ENCODE measurements at regions not wholly inside any gene's neighbourhood (a gene's known extent, or its start where the extent isn't known, plus 50 kb on each side); places are given as distances from the start of the nearest gene placed in this dataset.
"Not testable (repeated sequence)": the region's sequence is repeated elsewhere in the genome, so short reads cannot be mapped to it uniquely, and the experiment has no call there.

DNA sequence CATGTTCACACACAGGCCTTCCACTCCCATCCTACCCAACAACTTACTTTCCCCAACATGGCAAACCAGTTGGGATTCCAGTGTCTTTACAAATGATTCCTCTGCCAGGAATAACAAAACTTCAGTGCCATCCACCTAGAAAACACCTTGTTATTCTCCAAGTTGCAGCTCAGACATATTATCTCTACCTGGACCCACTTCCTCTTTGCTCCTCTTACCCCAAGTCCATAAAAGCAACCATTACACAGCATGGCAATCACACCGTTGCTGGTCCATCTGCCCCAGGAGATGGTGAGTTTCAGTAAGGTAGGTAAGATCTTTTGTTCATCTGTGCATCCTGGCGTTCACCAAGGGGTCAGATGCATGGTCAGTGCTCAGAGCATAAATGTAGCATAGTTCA, 66.0 kb upstream of the CSF1 start:
- no peaks in the 10 kb centered on the region for H3K4me1 ChIP-seq
- no peaks in the 10 kb centered on the region for H3K36me3 ChIP-seq
- TF ChIP-seq POLR2A (IDR thresholded peaks at IDR 0.05) = no peak
- TF ChIP-seq, protein P1, sequence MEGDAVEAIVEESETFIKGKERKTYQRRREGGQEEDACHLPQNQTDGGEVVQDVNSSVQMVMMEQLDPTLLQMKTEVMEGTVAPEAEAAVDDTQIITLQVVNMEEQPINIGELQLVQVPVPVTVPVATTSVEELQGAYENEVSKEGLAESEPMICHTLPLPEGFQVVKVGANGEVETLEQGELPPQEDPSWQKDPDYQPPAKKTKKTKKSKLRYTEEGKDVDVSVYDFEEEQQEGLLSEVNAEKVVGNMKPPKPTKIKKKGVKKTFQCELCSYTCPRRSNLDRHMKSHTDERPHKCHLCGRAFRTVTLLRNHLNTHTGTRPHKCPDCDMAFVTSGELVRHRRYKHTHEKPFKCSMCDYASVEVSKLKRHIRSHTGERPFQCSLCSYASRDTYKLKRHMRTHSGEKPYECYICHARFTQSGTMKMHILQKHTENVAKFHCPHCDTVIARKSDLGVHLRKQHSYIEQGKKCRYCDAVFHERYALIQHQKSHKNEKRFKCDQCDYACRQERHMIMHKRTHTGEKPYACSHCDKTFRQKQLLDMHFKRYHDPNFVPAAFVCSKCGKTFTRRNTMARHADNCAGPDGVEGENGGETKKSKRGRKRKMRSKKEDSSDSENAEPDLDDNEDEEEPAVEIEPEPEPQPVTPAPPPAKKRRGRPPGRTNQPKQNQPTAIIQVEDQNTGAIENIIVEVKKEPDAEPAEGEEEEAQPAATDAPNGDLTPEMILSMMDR (IDR thresholded peaks at IDR 0.05) = no peak
- H3K27ac ChIP-seq = no peak overlapping the region
- no peak overlapping the region for H3K4me3 ChIP-seq
- no peaks in the 10 kb centered on the region for H3K9me3 ChIP-seq
- intact Hi-C loops (cut with DNase I) = no loop called here
- DNase-seq (no peak), ATAC-seq (no peak)
- H3K27me3 ChIP-seq = no peaks in the 10 kb centered on the region
- 94% methylated on average over 2 of the region's 2 CpGs for WGBS (ENCODE audit: insufficient coverage, low coverage, low lambda C conversion rate, missing lambda C conversion rate)

DNA sequence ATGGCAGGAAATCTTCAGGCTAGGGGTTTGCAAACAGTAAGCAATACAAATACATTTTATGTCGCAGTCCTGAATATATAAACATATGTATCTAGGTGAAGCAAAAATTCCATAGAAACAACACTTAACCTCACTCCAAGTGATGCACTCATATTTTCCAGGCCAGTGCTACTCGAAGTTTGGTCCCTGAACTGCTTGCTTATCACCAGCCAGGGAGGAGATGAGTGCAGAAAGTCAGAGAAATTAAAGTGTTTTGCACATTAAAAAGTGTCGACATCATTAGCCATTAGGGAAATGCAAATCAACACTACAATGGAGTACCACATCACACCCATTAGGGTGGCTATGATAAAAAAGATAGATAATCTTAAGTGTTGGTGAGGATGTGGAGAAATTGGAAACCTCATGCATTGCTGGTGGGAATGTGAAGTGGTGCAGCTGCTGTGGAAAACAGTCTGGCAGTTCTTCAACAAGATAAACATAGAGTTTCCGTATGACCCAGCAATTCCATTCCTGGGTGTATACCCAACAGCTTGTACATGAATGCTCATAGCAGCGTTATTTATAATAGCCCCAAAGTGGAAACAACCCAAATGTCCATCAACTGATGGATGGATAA, 70.5 kb upstream of the CSF1 start:
- TF ChIP-seq, protein P1 (IDR thresholded peaks at IDR 0.05) = no peak
- no peak for TF ChIP-seq POLR2A (IDR thresholded peaks at IDR 0.05)
- Histone ChIP-seq H3K4me3 (no peak overlapping the region), H3K9me3 (no peaks in the 10 kb centered on the region), H3K36me3 (no peaks in the 10 kb centered on the region), H3K27me3 (no peaks in the 10 kb centered on the region), H3K4me1 (no peaks in the 10 kb centered on the region), H3K27ac (no peak overlapping the region)
- DNase-seq = no peak
- intact Hi-C loops (cut with DNase I) = no loop called here
- 65% methylated on average over 5 of the region's 5 CpGs for WGBS (ENCODE audit: insufficient coverage, low coverage, low lambda C conversion rate, missing lambda C conversion rate)
- no peak for ATAC-seq

DNA sequence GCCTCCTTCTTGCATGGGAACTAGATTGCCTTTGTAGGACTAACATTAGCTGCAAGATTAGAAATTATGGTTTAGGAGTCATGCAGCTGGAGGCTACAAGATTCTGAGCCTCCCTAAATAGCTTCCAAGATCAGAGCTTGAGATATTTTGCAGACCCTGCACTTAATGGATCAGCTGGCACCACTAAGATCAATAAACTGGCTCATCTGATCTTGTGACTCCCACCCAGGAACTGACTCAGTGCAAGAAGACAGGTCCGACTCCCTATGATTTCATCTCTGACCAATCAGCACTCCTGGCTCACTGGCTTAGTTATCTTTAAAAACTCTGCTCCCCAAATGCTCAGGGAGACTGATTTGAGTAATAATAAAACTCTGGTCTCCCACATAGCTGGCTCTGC, 71.4 kb upstream of the CSF1 start:
- DNase-seq; intact Hi-C loops (cut with DNase I); H3K27ac ChIP-seq; H3K27me3 ChIP-seq; H3K36me3 ChIP-seq; ATAC-seq; H3K9me3 ChIP-seq; H3K4me3 ChIP-seq; H3K4me1 ChIP-seq: not testable (repeated sequence)
- no CpG with 5 or more reads among the region's 1 CpG for WGBS (ENCODE audit: insufficient coverage, low coverage, low lambda C conversion rate, missing lambda C conversion rate)

DNA sequence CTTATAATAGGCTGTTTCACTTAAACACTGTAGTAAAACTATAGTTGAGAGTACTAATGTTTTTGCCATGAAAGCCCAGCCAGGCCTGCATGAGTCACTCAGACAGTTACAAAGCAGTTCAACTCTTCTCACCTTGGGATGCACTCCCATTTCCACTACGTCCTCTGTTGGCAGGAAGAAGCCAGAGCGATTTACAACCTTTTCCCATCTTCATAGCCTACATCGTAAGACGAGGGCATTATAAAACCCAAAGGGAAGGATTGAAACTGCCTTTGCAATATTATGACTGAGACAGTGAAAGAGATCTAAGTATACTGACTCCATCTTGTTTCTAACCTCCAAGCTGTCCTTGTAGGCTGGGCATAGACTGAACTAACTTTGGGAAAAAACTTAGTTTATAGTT, 71.8 kb upstream of the CSF1 start:
- no peak for DNase-seq
- no peak for TF ChIP-seq POLR2A (IDR thresholded peaks at IDR 0.05)
- TF ChIP-seq, protein P1 (IDR thresholded peaks at IDR 0.05) = no peak

DNA sequence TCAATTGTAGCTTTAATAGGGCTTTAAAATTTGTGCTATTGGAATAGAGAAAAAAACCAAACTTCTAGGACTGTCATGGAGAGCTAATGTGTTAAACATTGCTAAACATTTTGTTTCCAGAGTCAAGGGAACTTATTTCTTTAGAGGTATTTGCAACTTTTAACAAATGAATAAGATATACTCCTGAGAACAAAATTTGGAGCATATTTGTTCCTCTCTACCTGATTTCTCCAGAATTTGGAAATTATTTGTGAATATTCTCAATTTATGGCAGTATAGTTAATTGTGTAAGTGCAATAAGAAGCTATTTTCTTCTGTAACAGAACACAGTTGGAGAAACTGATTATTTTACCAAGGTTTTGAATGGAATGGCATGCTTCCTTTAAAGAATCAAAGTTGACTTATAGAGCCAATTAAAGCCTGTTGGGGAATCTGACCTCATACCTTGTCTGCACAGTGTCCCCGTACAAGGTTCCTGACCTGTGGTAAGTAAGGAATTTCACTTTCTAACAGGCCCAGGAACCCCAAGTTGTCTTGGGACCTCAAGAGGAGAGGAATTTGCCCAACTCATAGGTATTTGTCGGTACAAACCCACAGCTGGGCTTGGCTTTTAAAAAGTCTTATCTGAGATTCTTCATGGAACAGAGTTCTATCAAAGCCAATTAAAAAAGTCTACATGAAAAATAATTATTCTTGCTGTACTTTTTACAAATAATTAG, 72.6 kb upstream of the CSF1 start:
- TF ChIP-seq, protein P1 (IDR thresholded peaks at IDR 0.05) = no peak
- no peak for TF ChIP-seq POLR2A (IDR thresholded peaks at IDR 0.05)
- H3K36me3 ChIP-seq = no peaks in the 10 kb centered on the region
- no peaks in the 10 kb centered on the region for H3K4me1 ChIP-seq
- intact Hi-C loops (cut with DNase I) = no loop called here
- 94% methylated on average over 2 of the region's 2 CpGs for WGBS (ENCODE audit: insufficient coverage, low coverage, low lambda C conversion rate, missing lambda C conversion rate)
- no peak overlapping the region for H3K27ac ChIP-seq
- ATAC-seq (no peak), DNase-seq (no peak)
- H3K9me3 ChIP-seq = no peaks in the 10 kb centered on the region
- H3K4me3 ChIP-seq = no peak overlapping the region
- H3K27me3 ChIP-seq = no peaks in the 10 kb centered on the region

More for the DNA sequence above, 71.8 kb upstream of the CSF1 start:
- ATAC-seq = no peak
- no peaks in the 10 kb centered on the region for H3K4me1 ChIP-seq
- H3K4me3 ChIP-seq = no peak overlapping the region
- H3K36me3 ChIP-seq = no peaks in the 10 kb centered on the region
- no peak overlapping the region for H3K27ac ChIP-seq
- intact Hi-C loops (cut with DNase I) = no loop called here
- no peaks in the 10 kb centered on the region for H3K9me3 ChIP-seq
- 66% methylated on average over 4 of the region's 4 CpGs for WGBS (ENCODE audit: insufficient coverage, low coverage, low lambda C conversion rate, missing lambda C conversion rate)
- H3K27me3 ChIP-seq = no peaks in the 10 kb centered on the region

DNA sequence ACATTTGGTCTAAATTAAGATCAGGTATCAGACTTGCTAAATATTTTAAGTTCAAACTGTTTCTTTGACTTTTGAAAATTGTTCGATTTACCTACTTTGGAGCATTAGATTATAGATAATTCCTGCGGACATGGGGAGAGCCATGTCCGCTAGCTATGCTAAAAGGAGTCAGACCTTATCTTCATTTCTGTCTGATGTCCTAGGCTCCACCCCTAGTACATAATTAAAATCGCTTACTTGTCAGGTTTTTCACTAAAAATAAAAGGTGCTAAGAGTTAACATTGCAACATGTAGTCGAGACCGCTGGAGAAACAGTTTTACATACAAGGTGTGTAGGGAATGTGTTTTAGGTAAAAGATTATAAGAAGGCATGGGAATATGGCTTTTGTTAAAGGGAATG, 71.9 kb upstream of the EPS8L3 start:
- H3K36me3 ChIP-seq = not testable (repeated sequence)

More for the DNA sequence above, 71.9 kb upstream of the EPS8L3 start:
- DNase-seq; H3K9me3 ChIP-seq; H3K27ac ChIP-seq; H3K27me3 ChIP-seq; ATAC-seq; intact Hi-C loops (cut with DNase I); H3K4me1 ChIP-seq; H3K4me3 ChIP-seq: not testable (repeated sequence)
- WGBS (ENCODE audit: insufficient coverage, low coverage, low lambda C conversion rate, missing lambda C conversion rate) = 91% methylated on average over 6 of the region's 6 CpGs

Data from right lobe of liver (tissue), 6 donors.